MM.1S (cell line): ENCODE measurements at regions not wholly inside any gene's neighbourhood (a gene's known extent, or its start where the extent isn't known, plus 50 kb on each side); places are given as distances from the start of the nearest gene placed in this dataset.

Source experiments
- EZH2 ChIP-seq: fragments of 300-600 bp; sonication (generic); optimal IDR thresholded peaks from 2 replicates; pipeline ENCODE3; 2017; ENCODE audit warnings: low read depth, mild to moderate bottlenecking, antibody characterized with exemption, low read length, mixed read lengths
- EZH2phosphoT487 ChIP-seq: fragments of 300-600 bp; sonication (generic); IDR thresholded peaks from 2 replicates; pipeline ENCODE4 v1.6.1; 2018; ENCODE audit warnings: antibody characterized with exemption, low read length
- TF ChIP-seq, protein P1 (sequence below): fragments of 300-600 bp; sonication (generic); IDR thresholded peaks from 2 replicates; pipeline ENCODE4 v1.5.1; 2016; ENCODE audit warnings: antibody characterized with exemption, low read length, mixed read lengths

DNA sequence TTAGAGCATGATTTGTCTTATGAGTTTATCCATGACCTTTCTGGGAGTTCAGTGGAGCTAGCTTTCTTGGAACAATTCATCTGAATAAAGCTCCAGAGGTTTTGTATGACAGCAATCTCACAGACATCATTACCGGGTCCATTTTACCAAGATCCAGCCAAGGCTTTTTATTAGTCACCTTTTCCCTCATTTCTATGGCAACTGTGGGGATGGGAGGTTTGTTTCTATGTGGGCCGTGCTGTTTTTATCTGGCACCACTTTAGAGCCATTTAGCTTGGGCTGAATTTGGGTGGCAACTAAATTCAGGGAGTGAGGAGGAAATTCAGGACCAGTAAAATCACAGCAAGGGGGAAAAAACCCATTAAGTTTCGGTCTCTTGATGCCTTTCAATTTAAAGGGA, 245.7 kb downstream of the NSG2 start:
- TF ChIP-seq EZH2: no peak
- TF ChIP-seq, protein P1, sequence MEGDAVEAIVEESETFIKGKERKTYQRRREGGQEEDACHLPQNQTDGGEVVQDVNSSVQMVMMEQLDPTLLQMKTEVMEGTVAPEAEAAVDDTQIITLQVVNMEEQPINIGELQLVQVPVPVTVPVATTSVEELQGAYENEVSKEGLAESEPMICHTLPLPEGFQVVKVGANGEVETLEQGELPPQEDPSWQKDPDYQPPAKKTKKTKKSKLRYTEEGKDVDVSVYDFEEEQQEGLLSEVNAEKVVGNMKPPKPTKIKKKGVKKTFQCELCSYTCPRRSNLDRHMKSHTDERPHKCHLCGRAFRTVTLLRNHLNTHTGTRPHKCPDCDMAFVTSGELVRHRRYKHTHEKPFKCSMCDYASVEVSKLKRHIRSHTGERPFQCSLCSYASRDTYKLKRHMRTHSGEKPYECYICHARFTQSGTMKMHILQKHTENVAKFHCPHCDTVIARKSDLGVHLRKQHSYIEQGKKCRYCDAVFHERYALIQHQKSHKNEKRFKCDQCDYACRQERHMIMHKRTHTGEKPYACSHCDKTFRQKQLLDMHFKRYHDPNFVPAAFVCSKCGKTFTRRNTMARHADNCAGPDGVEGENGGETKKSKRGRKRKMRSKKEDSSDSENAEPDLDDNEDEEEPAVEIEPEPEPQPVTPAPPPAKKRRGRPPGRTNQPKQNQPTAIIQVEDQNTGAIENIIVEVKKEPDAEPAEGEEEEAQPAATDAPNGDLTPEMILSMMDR: no peak
- no peak for TF ChIP-seq EZH2phosphoT487
